Sciatic nerve (tissue), 2 donors: ENCODE measurements at regions not wholly inside any gene's neighbourhood (a gene's known extent, or its start where the extent isn't known, plus 50 kb on each side); places are given as distances from the start of the nearest gene placed in this dataset.
A peak's percentile ranks its signal among the peaks of the same experiment; 100 is the strongest.
"Not testable (repeated sequence)": the region's sequence is repeated elsewhere in the genome, so short reads cannot be mapped to it uniquely, and the experiment has no call there.

Experiments used
- ATAC-seq: fragments of 200-7000 bp; cut with Tn5 transposase; one replicate; pipeline ENCODE4 v1.9.1; 2020; ENCODE audit warnings: mild to moderate bottlenecking, moderate library complexity
- DNase-seq: peaks from one replicate; pipeline ENCODE4 v3.0.0-alpha.2; 2020; ENCODE audit warnings: low spot score
- intact Hi-C: fragments of 100-400 bp; cut with DNase I; formaldehyde crosslinking; loops from one replicate; pipeline ENCODE4 v1.14.2; 2022
- donor health status: DM: no; HTN: no; CAD: no.
- donor health status: DM: no; HTN: no; CAD: no.

DNA sequence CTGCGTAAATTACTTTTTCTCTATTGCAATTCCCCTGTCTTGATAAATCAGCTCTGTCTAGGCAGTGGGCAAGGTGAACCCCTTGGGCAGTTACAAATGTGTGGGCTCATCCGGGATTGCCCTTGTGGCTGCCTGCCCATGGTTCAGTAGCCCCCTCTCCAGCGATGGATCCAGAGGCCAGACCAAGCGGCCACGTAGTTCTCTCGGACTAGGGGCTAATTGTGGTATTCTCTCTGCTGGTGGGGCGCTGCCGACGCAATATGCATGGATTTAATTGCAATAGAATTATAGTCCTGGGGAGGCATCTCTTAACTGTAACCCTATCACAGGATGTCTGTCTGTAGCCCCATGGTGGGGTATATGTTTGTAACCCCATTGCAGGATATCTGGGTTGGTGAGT, 64.3 kb upstream of the UNC93A start:
- intact Hi-C loops = no loop called here
- ATAC-seq (no peak), DNase-seq (no peak)

DNA sequence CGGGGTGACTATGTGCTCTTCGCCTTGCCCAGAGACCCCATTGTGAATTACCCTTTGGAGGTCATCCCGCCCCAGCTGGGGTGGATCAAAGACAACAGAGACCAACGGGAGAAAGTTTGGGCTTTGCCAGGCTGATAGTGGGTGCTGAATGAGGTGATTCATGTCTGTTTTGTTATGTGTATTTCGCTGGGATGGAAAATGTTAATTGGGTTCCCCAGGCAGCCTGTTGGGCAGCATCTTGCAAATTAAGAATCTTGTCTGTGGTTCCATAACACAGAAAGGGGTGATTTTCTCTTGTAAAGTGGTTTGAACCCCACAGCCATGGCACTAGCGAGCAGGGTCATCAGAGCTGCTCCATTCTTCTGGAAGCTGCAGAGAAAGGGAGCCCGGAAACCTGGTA, 63.1 kb upstream of the UNC93A start:
- no peak for ATAC-seq
- intact Hi-C loops = no loop called here
- DNase-seq = no peak

DNA sequence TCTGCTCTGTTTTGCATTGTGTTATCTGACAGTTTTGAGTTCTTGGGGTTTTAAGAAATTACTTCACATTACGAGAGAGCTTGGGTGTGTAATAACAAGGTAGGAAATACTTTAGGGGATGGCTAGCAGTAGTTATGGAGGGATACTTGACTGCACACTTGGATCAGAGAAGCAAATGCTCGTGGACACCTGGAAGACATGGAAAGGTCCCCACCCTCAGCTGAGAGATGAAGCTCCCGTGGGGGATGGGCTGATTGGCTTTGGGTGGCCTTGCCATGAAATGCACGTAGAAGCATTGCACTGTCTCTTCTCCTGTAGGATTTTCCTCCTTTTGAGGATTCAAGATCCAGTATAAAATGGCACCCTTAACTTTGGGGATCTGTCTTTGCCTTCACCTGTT, 61.5 kb upstream of the UNC93A start:
- intact Hi-C loops = no loop called here
- ATAC-seq (no peak), DNase-seq (no peak)

DNA sequence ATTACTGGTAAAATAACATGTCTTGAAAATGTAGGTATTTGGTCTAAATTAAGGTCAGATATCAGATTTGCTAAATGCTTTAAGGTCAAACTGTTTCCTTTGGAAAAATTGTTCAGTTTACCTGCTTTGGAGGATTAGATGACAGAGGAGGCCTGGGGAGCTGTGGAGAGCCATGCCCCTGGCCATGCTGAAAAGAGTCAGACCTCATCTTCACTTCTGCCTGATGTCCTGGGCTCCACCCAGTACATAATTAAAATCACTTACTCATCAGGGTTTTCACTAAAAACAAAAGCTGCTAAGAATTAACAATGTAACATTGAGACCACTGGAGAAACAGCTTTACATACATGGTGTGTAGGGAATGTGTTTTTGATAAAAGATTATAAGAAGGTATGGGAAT, 60.8 kb upstream of the UNC93A start:
- ATAC-seq (no peak), DNase-seq (no peak)
- intact Hi-C loops = no loop called here

DNA sequence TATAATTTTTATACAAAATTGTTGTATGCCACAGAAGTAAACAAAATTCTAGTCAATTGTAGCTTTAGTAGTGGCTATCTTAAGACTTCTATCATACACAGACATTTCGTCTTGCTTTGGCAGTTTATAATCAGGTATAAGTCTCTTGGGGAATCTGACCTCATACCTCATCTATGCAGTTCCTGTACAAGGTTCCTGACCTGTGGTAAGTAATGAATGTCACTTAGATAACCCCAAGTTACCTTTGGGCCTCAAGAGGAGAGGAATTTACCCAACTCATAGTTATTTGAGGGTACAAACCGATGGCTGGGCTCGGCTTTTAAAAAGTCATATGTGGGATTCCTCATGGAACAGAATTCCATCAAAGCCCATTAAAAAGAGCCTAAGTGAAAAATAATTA, 58.8 kb upstream of the UNC93A start:
- DNase-seq (no peak), ATAC-seq (no peak)
- intact Hi-C loops = no loop called here

DNA sequence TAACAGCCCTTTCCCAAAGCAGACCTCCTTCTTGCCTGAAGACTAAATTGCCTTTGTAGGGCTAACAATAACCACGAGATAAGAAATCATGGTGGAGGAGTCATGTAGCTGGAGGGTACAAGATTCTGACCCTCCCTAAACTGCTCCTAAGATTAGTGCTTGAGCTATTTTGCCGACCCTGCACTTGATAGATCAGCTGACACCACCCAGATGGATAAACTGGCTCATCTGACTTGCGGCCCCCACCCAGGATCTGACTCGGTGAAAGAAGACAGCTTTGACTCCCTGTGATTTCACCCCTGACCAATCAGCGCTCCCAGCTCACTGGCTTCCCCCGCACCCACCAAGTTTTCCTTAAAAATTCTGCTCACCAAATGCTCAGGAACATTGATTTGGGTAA, 57.6 kb upstream of the UNC93A start:
- ATAC-seq = no peak
- intact Hi-C loops = no loop called here
- no peak for DNase-seq

DNA sequence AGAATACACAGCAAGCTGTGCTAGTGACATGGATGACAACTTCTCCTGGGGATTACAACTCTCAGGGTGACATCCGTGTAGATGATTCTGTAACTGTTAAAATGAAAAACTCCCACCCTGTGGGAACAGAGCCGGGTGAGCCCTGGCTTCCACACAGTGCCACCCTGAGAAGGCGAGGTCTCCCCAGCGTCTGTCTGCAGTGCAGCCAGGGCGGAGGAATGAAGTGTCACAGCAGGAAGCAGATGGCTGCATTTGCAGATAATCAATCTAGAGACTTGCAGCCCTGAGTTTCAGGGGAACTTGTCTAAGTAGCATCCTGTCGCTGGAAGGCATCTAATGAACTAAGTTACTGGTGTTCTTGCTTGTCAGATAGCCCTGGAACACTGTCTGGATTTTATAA, 56.5 kb upstream of the UNC93A start:
- intact Hi-C loops, ATAC-seq, DNase-seq: not testable (repeated sequence)

DNA sequence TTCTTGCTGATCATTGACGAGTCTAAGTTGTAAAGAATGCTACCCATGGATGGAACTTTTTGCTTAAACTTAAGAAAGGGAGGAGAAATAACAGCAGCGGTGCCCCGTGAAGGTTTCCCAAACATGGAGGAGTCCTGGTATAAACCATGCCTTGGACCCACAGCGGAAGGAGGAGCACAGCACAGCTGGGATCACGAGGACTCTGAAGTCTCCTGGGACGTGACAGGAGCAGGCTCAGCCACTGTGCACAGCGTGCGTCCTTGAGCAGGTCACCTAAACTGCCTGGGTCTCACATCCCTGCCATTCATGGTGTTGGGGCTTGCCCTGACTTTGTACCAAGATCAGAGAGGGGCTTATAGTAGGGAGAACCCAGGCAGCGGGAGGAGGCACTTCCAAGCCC, 56.1 kb upstream of the UNC93A start:
- ATAC-seq (no peak), DNase-seq (no peak)
- intact Hi-C loops = no loop called here

DNA sequence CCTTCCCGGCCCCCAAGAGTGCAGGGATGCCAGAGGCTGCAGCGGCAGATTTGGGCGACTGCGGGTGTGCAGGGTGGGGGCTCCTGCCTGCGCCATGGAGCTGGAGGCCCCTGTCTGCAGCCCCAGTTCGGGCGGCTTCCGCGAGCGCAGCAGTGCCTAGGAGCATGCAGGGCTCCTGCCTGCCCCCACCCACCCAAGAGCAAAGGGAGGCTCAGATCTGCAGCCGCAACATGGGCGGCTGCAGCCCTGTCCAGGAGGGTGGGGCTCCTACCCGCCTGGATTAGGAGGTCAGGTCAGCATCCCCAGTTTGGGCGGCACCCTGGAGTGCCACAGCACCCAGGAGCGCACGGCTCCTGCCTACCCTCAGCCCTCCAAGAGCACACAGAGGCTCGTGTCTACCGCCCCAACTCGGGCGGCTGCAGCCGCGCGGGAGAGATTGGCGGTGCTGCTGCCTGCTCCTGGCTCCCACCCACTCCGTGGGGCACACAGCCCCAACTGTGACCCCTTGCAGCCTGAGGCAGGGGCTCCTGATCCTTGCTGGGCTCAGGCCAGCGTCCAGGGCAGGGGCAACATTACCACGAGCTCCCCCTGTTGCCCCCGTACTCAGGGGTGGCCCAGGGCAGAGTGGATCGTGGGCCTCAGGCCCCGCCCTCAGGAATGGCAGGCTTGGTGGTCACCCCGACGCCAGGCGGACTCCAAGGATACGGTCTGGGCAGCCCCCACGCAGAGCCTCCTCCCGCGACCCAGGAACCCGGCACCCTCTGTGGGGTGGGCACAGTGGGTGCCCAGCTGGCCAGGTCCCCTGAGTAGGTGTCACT, 55.5 kb upstream of the UNC93A start:
- DNase-seq (no peak), ATAC-seq (peak; percentile 32)
- intact Hi-C loops = no loop called here

DNA sequence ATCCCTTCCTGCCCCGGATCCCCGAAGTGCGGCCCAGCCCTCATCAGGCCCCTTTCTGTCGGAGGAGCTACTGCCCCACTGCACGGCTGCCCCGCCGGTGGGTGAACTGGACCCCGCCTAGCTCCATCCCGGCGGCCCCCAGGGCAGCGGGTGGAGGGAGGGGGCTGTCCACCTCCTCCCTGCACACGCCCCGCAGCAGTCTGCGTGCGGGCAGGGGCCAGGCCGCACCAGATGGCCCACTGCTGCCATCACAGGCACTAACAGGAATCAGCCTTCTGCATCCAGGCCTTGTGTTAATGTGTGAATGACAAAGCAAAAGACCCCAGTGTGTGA, 54.9 kb upstream of the UNC93A start:
- intact Hi-C loops = no loop called here
- ATAC-seq = no peak

DNA sequence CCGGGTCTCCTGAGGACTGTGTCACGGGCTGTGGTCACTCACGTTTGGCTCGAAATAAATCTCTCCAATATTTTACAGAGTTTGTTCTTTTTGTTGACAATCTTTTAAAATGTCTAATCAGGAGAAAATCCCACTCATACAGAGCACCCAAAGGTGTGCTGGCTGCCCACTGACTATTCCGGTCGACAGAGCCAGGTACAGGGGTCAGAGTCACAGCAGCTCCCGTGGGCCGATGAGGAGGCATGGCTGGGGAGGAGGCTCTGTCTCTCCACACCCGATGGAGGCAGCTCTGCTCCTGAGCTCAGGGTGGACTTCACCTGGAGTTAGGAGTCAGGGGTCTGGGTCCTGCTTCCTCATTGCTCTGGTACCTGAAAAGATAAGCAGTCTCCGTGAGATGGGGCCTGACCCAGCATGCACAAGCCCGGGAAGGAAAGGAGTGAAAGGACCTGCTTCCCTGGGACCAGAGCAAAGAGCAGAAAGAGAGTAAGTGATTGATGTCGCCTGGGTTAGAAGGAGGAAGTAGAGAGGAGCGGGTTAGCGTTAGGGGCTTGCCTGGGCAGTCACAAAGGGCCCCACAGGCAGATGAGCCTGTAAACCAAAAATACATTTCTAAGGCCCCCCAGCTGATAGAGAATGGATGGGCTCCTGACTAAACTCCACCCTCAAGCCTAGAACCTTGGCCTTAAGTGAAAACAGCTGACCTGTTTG, 53.5 kb upstream of the UNC93A start:
- ATAC-seq (no peak), DNase-seq (no peak)
- intact Hi-C loops = no loop called here

More for the DNA sequence above, 54.9 kb upstream of the UNC93A start:
- no peak for DNase-seq

DNA sequence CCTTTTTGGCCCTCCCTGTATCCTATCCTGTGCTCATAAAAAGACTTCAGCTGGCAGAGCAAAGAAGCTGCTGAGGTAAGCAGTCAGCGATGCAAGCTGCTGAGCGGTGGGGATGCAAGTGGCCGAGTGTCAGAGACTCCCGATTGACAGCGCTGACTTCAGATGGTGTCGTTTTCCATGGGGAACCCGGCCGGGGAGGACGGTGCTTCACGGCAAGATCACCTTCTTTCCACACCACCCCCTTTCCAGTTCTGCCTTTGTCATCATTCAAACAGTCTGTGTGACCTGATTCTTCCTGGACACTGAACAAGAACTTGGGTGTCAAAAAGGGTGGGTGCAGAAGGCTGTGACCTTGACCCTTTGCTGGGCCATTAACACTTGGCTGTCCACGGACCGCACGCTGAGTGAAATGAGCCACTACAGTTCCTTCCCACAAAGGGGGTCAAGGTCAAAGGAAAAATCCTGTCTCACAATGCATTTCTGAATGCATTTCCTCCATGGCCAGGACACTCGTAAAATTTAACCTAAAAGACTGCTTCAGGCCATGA, 52.9 kb upstream of the UNC93A start:
- no peak for ATAC-seq
- intact Hi-C loops = no loop called here
- no peak for DNase-seq

DNA sequence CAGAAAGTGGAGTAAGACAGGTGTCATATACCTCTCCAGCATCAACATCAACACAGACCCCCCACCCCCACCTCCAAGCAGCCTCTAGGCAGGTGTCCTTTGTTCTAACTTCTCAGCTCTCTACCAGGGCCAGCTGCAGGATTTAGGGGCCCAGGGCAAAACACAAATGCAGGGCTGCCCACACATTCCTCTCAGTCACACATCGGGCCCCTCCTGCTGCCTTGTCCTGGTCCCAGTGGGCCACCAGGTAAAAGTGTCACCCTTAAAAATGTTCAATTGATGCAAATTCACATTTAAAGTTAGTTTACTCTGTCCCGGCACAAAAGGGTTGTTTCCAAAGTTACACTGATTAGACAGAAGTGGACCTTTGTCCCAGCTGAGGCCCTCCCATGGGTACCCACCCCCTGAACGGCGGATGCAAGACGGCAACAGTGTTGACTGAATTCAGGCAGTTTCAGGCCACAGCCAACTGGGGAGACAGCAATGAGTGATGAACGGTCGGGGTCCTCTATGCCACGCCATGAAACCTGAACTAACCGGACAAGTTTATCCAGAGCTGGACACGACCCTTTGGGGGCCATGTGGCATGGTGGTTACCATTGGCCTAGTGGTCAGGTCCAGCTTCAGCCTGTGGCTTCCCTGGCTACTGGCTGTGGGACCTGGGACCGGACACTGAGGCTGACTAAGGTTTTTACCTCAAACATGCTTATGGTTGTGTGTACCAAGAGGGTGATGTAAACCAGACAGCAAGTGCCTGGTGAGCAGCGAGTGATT, 52.2 kb upstream of the UNC93A start:
- intact Hi-C loops = no loop called here
- ATAC-seq (no peak), DNase-seq (no peak)

DNA sequence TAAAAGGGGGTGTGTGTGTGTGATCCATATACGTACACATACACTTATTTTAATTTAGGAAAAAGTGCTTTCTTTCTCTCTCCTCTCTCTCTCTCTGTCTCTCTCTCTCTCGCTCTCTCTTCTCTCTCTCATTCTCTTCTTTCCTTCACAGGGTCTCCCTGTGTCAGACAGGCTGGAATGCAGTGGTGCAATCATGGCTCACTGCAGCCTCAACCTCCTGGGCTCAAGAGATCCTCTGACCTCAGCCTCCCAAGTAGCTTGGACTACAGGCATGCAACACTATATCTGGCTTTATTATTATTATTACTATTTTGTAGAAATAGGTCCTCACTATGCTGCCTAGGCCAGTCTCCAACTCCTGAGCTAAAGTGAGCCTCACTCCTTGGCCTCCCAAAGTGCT, 51.6 kb upstream of the UNC93A start:
- DNase-seq, intact Hi-C loops, ATAC-seq: not testable (repeated sequence)

DNA sequence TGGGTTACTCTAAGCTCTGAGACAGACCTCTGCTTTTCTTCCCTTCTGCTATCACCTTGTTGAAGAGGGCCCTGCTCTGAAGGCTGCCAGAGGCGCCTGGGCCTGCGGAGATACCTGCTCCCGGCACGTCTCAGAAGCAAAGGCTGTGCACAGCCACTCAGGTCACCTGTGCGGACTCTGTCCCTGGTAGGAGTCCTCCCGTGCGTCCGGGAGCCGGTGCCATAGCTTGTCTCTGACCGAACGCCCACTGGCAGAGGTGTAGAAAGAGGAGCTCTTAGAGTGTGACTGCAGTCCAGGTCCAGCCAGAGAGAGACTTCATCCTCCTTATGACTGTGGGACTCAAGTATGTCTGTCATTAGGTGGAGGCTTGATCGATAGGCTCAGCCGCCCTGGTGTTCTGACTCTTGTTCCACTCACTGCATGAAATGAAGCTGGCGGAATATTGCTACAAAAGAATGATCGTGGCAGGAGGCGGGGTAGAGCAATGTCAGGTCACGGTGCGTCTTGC, 51.0 kb upstream of the UNC93A start:
- intact Hi-C loops = no loop called here
- DNase-seq (no peak), ATAC-seq (no peak)
